Endothelial cell of umbilical vein (primary cell): ENCODE measurements at regions not wholly inside any gene's neighbourhood (a gene's known extent, or its start where the extent isn't known, plus 50 kb on each side); places are given as distances from the start of the nearest gene placed in this dataset.

ENCODE experiments used
- BruUV-seq: library from RNA; stranded (reverse); fragments of 400-500 nt; replicated peaks from 2 replicates; lab custom pipeline; 2021; lab: Mats Ljungman, UMichigan
- CTCF ChIA-PET: fragments of 300-600, 350-600 bp; sonication (Branson Sonifier 250); formaldehyde crosslinking; loops from one replicate; lab custom pipeline; 2021; ENCODE audit warnings: antibody characterized with exemption, inconsistent platforms; lab: Charles Lee
- POLR2A ChIA-PET: fragments of 300-600, 350-600 bp; sonication (Branson Sonifier 250); formaldehyde crosslinking; loops from one replicate; lab custom pipeline; 2021; ENCODE audit warnings: antibody characterized with exemption, inconsistent platforms; lab: Charles Lee
- DNase-seq: peaks from one replicate; pipeline ENCODE4 v3.0.0-alpha.2; 2011; ENCODE audit warnings: low read depth, low spot score
- FAIRE-seq: peaks from 2 replicates; lab custom pipeline; 2011; peaks lifted over from hg19 to GRCh38; lab: Jason Lieb, UNC
- H2AFZ ChIP-seq: 2 replicates; pipeline ENCODE4 v1.6.0; 2012; ENCODE audit warnings: low read depth, low read length, control low read depth, inconsistent platforms
- H3K27ac ChIP-seq: 2 replicates; pipeline ENCODE4 v1.5.1; 2011; ENCODE audit warnings: low read depth, mild to moderate bottlenecking, control low read depth, low read length, moderate library complexity; ENCODE audit not compliant: insufficient read depth
- H3K27me3 ChIP-seq, 2 experiments: 2 replicates each; pipeline versions ENCODE4 v1.6.0 to v1.6.1; 2011; ENCODE audit warnings: low read length in 2 of 2, mixed read lengths in 1 of 2; ENCODE audit not compliant: control insufficient read depth in 2 of 2, insufficient read depth in 2 of 2
- H3K36me3 ChIP-seq, 2 experiments: 2 replicates in 1 of 2; 3 replicates in 1 of 2; pipeline ENCODE4 v1.5.1; 2011; ENCODE audit warnings: low read length in 2 of 2, mild to moderate bottlenecking in 1 of 2, moderate library complexity in 1 of 2; ENCODE audit not compliant: control insufficient read depth in 2 of 2, insufficient read depth in 2 of 2; ENCODE audit errors: extremely low read depth in 1 of 2
- H3K4me1 ChIP-seq: 3 replicates; pipeline ENCODE4 v1.5.1; 2011; ENCODE audit warnings: mild to moderate bottlenecking, low read length; ENCODE audit not compliant: control insufficient read depth, insufficient read depth; ENCODE audit errors: extremely low read depth
- H3K4me2 ChIP-seq: 2 replicates; pipeline ENCODE4 v1.6.1; 2011; ENCODE audit warnings: low read length, control low read depth, mixed read lengths; ENCODE audit not compliant: insufficient read depth
- H3K4me3 ChIP-seq, 3 experiments: fragments of 200-600 bp in 1 of 3; sonication (generic), shearing (Covaris generic) in 1 of 3; replicated peaks in 1 of 3; 2 replicates each; pipeline ENCODE4 v1.5.1; 2011 to 2016; ENCODE audit warnings: control low read depth in 3 of 3, low read length in 3 of 3, mild to moderate bottlenecking in 2 of 3, inconsistent platforms in 1 of 3, low read depth in 1 of 3, moderate library complexity in 1 of 3; ENCODE audit not compliant: insufficient read depth in 1 of 3
- H3K79me2 ChIP-seq: 2 replicates; pipeline ENCODE4 v1.6.0; 2012; ENCODE audit warnings: low read length, inconsistent platforms; ENCODE audit not compliant: control insufficient read depth, insufficient read depth
- H3K9ac ChIP-seq: replicated peaks from 2 replicates; pipeline ENCODE3; 2011; ENCODE audit warnings: low read length, control low read depth; ENCODE audit not compliant: insufficient read depth; ENCODE audit errors: extremely low read depth
- H3K9me1 ChIP-seq: replicated peaks from 3 replicates; pipeline ENCODE4 v1.6.0; 2011; ENCODE audit warnings: mild to moderate bottlenecking, low read length; ENCODE audit not compliant: control insufficient read depth, insufficient read depth; ENCODE audit errors: extremely low read depth
- H3K9me3 ChIP-seq: replicated peaks from 2 replicates; pipeline ENCODE4 v1.5.1; 2012; ENCODE audit warnings: low read length, inconsistent platforms; ENCODE audit not compliant: control insufficient read depth, insufficient read depth
- H4K20me1 ChIP-seq: replicated peaks from 2 replicates; pipeline ENCODE3; 2011; ENCODE audit warnings: mild to moderate bottlenecking, low read length; ENCODE audit not compliant: control insufficient read depth, insufficient read depth; ENCODE audit errors: extremely low read depth
- CTCF ChIP-seq, 2 donors: IDR thresholded peaks; 1 replicate in 1 of 2; 2 replicates in 1 of 2; pipeline ENCODE4 v1.5.1; 2011; ENCODE audit warnings: low read length in 2 of 2, mild to moderate bottlenecking in 2 of 2, moderate library complexity in 2 of 2, control low read depth in 1 of 2, inconsistent platforms in 1 of 2, low read depth in 1 of 2; ENCODE audit not compliant: insufficient read depth in 1 of 2; ENCODE audit errors: extremely low read depth in 1 of 2
- EZH2 ChIP-seq: IDR thresholded peaks from 2 replicates; pipeline ENCODE4 v1.6.1; 2012; ENCODE audit warnings: borderline replicate concordance, low read depth, mild to moderate bottlenecking, moderate library complexity, low read length, inconsistent platforms; ENCODE audit not compliant: severe bottlenecking
- FOS ChIP-seq: IDR thresholded peaks from 2 replicates; pipeline ENCODE4 v1.6.1; 2011; ENCODE audit warnings: mild to moderate bottlenecking, low read length, moderate library complexity, borderline replicate concordance; ENCODE audit not compliant: insufficient read depth
- GATA2 ChIP-seq: IDR thresholded peaks from 2 replicates; pipeline ENCODE4 v1.7.0; 2011; ENCODE audit warnings: low read depth, mild to moderate bottlenecking, moderate library complexity, mixed read lengths, low read length; ENCODE audit not compliant: insufficient read length, insufficient read depth
- JUN ChIP-seq: IDR thresholded peaks from 2 replicates; pipeline ENCODE4 v1.6.1; 2011; ENCODE audit warnings: borderline replicate concordance, low read depth; ENCODE audit not compliant: insufficient read length, insufficient read depth
- MAX ChIP-seq: IDR thresholded peaks from 2 replicates; pipeline ENCODE4 v1.6.1; 2011; ENCODE audit not compliant: insufficient read depth, insufficient read length
- MYC ChIP-seq: IDR thresholded peaks from one replicate; pipeline ENCODE4 v1.6.1; 2011; ENCODE audit warnings: mild to moderate bottlenecking, low read depth, low read length
- POLR2A ChIP-seq: IDR thresholded peaks from 2 replicates; pipeline ENCODE4 v1.6.1; 2012; ENCODE audit warnings: low read depth, mild to moderate bottlenecking, control low read depth, low read length
- POLR2AphosphoS5 ChIP-seq: IDR thresholded peaks from 2 replicates; pipeline ENCODE4 v1.6.1; 2012; ENCODE audit warnings: low read depth, mild to moderate bottlenecking, control low read depth, low read length, moderate library complexity; ENCODE audit not compliant: insufficient read depth
- dilution Hi-C: fragments of 300-500 bp; cut with MboI; formaldehyde crosslinking; loops from one replicate; pipeline ENCODE4 v1.15.0; 2019; ENCODE audit warnings: low sequenced_read_pairs; ENCODE audit not compliant: extremely low pct_ligation_motif_present
- intact Hi-C: fragments of 100-400 bp; cut with micrococcal nuclease; formaldehyde crosslinking; loops from one replicate; pipeline ENCODE4 v1.10.0; 2022

GRCh38 chr2:122507261-122507660 is 751.8 kb downstream of the TSN start:
- no peak overlapping the region for H3K9ac ChIP-seq
- H2AFZ ChIP-seq, result no peak overlapping the region
- H3K9me3 ChIP-seq, result peaks cover 4% of the 10 kb centered on the region
- POLR2A ChIA-PET, result no interaction called here
- CTCF ChIA-PET, result no interaction called here
- no peak for FAIRE-seq
- intact Hi-C loops, result no loop called here
- no peaks in the 10 kb centered on the region for H3K36me3 ChIP-seq
- no peaks in the 10 kb centered on the region for H3K9me1 ChIP-seq
- no peak for TF ChIP-seq JUN
- no peak for TF ChIP-seq POLR2A
- no peak for TF ChIP-seq POLR2AphosphoS5
- no peak for TF ChIP-seq CTCF (IDR thresholded peaks at IDR 0.05; ENCODE audit: extremely low read depth in 1 of 2, insufficient read depth in 1 of 2, low read depth in 1 of 2, low read length in 2 of 2)
- no peak for TF ChIP-seq GATA2
- TF ChIP-seq MAX, result no peak
- no peak for TF ChIP-seq FOS
- TF ChIP-seq EZH2, result no peak
- no peak for TF ChIP-seq MYC
- no TSS peak for BruUV-seq
- no peaks in the 10 kb centered on the region for H4K20me1 ChIP-seq
- H3K79me2 ChIP-seq, result no peaks in the 10 kb centered on the region
- dilution Hi-C loops, result no loop called here
- no peaks in the 10 kb centered on the region for H3K27me3 ChIP-seq
- no peaks in the 10 kb centered on the region for H3K4me1 ChIP-seq
- no peak for DNase-seq
- H3K4me2 ChIP-seq, result no peak overlapping the region
- H3K4me3 ChIP-seq, result no peak overlapping the region
- no peak overlapping the region for H3K27ac ChIP-seq
